GM18498 (cell line): ENCODE measurements at regions not wholly inside any gene's neighbourhood (a gene's known extent, or its start where the extent isn't known, plus 50 kb on each side); places are given as distances from the start of the nearest gene placed in this dataset.

Experiments used
- ATAC-seq: cut with Tn5 transposase; IDR thresholded peaks from one replicate; pipeline ENCODE4 v1.9.1; 2021; ENCODE audit warnings: mild to moderate bottlenecking, moderate library complexity; ENCODE audit not compliant: unreplicated experiment

GRCh38 chr13:104855581-104855980 is 1679.9 kb downstream of the EFNB2 start:
- ATAC-seq: no peak

- no peak for ATAC-seq
Measured at GRCh38 chr13:104854698-104855097, 1680.8 kb downstream of the EFNB2 start.

- ATAC-seq: no peak
Measured at GRCh38 chr13:104854007-104854406, 1681.5 kb downstream of the EFNB2 start.

GRCh38 chr13:104847922-104848321 is 1687.5 kb downstream of the EFNB2 start:
- no peak for ATAC-seq

GRCh38 chr13:104843401-104843800 is 1692.1 kb downstream of the EFNB2 start:
- no peak for ATAC-seq

- no peak for ATAC-seq
Measured at GRCh38 chr13:104841110-104841509, 1694.4 kb downstream of the EFNB2 start.

GRCh38 chr13:104837756-104838155 is 1697.7 kb downstream of the EFNB2 start:
- no peak for ATAC-seq

- ATAC-seq: no peak
Measured at GRCh38 chr13:104833221-104833620, 1702.2 kb downstream of the EFNB2 start.

GRCh38 chr13:104832231-104832630 is 1703.2 kb downstream of the EFNB2 start:
- no peak for ATAC-seq

- no peak for ATAC-seq
Measured at GRCh38 chr13:104831831-104832230, 1703.6 kb downstream of the EFNB2 start.

GRCh38 chr13:104823709-104824108 is 1711.8 kb downstream of the EFNB2 start:
- ATAC-seq: no peak

- no peak for ATAC-seq
Measured at GRCh38 chr13:104823071-104823470, 1712.4 kb downstream of the EFNB2 start.

GRCh38 chr13:104817271-104817670 is 1718.2 kb downstream of the EFNB2 start:
- ATAC-seq: no peak

- ATAC-seq: no peak
Measured at GRCh38 chr13:104816726-104817125, 1718.7 kb downstream of the EFNB2 start.

GRCh38 chr13:104810242-104810641 is 1725.2 kb downstream of the EFNB2 start:
- no peak for ATAC-seq

- no peak for ATAC-seq
Measured at GRCh38 chr13:104809483-104809882, 1726.0 kb downstream of the EFNB2 start.

GRCh38 chr13:104805346-104805745 is 1730.1 kb downstream of the EFNB2 start:
- ATAC-seq: no peak

- ATAC-seq: no peak
Measured at GRCh38 chr13:104799152-104799551, 1732.9 kb upstream of the SLC10A2 start.

- ATAC-seq: no peak
Measured at GRCh38 chr13:104798486-104798885, 1732.3 kb upstream of the SLC10A2 start.

GRCh38 chr13:104796581-104796980 is 1730.4 kb upstream of the SLC10A2 start:
- no peak for ATAC-seq

GRCh38 chr13:104785952-104786351 is 1719.7 kb upstream of the SLC10A2 start:
- ATAC-seq: no peak

- no peak for ATAC-seq
Measured at GRCh38 chr13:104784891-104785290, 1718.7 kb upstream of the SLC10A2 start.

- no peak for ATAC-seq
Measured at GRCh38 chr13:104782741-104783140, 1716.5 kb upstream of the SLC10A2 start.
